HG03442 (cell line): ENCODE measurements at regions not wholly inside any gene's neighbourhood (a gene's known extent, or its start where the extent isn't known, plus 50 kb on each side); places are given as distances from the start of the nearest gene placed in this dataset.
"Not testable (repeated sequence)": the region's sequence is repeated elsewhere in the genome, so short reads cannot be mapped to it uniquely, and the experiment has no call there.

Experiments
- ATAC-seq: cut with Tn5 transposase; IDR thresholded peaks from one replicate; pipeline ENCODE4 v1.9.1; 2021; ENCODE audit warnings: mild to moderate bottlenecking, moderate library complexity; ENCODE audit not compliant: unreplicated experiment

DNA sequence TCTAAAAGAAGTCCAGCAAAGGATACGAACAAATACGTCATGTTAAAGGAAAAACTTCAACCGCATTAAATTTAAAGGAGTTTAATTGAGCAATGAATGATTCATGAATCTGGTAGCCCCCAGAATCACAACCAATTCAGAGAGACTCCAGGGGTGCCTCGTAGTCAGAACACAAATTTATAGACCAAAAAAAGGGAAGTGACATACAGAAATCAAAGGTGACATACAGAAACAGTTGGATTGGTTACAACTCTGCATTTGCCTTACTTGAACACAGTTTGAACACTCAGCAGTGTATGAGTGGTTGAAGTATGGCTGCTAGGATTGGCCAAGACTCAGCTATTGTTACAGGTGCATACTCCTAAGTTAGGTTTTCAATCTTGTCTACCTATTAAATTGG is 59.5 kb upstream of the SERP2 start:
- not testable (repeated sequence) for ATAC-seq

DNA sequence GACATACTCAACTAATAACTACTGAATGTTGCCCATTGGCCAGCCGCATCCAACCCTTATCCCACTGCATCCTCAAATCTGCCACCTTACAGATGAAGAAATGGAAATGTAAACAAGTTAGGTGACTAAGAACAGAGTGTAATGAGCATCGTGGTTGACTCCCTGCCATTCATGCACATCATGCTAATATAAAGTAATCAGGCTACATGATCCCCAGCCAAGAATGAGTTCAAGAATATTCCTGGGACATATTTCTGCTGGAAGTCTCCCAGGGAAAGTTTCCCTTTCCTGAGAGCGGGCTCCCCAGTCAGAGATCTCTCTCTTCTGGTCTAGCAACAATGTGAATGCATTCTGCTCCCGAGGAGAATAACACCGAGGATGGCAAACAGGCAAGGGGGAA is 55.9 kb upstream of the SERP2 start:
- no peak for ATAC-seq

GRCh38 chr13:44318161-44318560 is 55.5 kb upstream of the SERP2 start:
- ATAC-seq = no peak

GRCh38 chr13:44320611-44321010 is 53.0 kb upstream of the SERP2 start:
- no peak for ATAC-seq

GRCh38 chr13:44321961-44322360 is 51.7 kb upstream of the SERP2 start:
- ATAC-seq = no peak

DNA sequence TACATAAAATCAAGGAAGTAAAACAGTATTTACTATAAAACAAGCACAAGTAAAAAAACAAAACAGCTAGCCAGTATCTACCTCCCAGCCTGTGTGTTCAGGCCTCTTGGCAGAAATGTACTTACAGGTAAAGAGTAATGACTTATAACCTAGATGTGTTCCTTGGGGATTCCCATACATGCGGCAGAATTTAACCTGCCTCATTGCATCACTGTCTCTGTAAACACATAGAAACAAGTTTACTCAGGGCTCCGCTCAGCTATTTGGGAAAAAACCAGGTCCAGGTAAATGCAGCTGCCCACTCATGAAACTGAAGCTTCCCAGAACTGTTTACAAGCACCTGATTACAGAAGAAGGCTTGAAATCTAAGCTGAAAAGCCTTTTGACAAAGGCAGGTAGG is 50.7 kb upstream of the SERP2 start:
- no peak for ATAC-seq

DNA sequence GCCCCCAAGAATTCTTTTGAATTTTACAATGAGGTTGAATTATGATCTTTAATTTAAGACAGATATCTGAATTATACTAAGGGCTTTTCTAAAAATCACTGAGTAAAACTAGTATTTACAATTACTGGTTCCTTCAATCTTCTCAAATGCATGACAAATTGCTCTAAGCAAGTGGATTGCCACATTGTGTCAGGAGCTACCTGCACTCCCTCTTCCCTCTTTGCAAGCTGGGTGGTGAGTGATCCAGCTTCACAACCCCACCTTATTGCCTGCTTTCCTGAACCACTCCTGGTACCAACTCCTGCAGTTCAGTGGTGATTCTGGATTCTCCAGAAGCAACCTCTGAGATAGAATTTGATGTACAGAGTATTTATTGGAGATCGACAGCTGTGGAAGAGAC is 49.9 kb upstream of the SERP2 start:
- ATAC-seq = no peak
